GM18520 (cell line): ENCODE measurements at regions not wholly inside any gene's neighbourhood (a gene's known extent, or its start where the extent isn't known, plus 50 kb on each side); places are given as distances from the start of the nearest gene placed in this dataset.

Experiments
- ATAC-seq: cut with Tn5 transposase; IDR thresholded peaks from one replicate; pipeline ENCODE4 v1.9.1; 2021; ENCODE audit not compliant: unreplicated experiment

GRCh38 chr20:10951216-10951615 is 277.4 kb upstream of the JAG1 start:
- ATAC-seq: no peak

- no peak for ATAC-seq
These were observed 278.1 kb upstream of the JAG1 start for GRCh38 chr20:10951904-10952303.

DNA sequence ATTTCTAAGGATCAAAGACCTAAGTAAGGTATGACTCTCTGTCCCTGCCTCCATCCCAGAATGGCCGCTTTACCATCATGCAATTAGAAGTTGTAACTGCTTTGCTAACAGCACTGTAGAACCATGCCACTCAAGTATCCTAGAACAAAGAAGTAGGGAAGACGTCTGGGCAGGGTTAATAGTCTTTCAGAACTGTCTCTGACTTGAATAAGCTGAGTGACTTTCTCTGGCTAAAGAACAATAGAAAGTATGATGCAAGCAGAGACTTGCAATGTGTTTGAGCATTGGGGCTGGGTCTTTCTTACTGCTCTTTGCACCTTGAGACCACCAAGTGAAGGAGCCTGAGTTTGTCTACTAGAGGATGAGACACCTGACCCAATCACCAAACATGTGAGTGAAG is 279.6 kb upstream of the JAG1 start:
- ATAC-seq: no peak

DNA sequence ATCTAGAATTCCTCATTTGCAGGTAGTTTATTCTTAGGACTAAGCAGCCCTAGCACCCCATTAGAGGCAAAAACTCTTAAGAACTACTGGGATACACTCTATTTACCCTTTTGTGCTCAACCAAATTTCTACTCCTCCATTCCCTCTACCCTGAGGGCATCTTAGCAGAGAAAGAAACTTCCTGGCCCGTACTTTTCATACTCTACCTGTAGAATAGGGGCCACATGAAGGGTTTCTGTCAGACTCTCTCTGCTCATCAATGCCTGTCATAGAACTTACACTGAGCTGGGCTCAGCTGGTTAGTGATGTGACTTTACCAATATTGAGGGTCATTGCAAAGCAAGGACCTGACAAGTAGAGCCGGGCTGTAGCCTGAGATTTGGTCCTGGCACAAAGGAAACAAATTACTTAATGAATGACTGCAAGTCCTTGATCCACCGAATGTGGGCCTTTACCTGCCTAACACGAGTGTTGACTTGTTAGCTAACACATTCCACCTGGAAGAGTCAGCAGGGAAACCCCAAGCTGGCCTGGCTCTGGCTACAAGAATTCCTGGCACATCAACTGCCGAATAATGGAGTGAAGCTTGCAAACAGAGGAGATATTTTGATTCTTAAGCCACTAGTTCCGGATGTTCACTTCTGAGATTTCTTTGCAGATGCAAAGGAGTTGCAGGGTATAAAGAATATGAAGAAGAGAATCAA is 280.5 kb upstream of the JAG1 start:
- ATAC-seq: no peak

GRCh38 chr20:10954908-10955580 is 281.2 kb upstream of the JAG1 start:
- ATAC-seq: no peak

DNA sequence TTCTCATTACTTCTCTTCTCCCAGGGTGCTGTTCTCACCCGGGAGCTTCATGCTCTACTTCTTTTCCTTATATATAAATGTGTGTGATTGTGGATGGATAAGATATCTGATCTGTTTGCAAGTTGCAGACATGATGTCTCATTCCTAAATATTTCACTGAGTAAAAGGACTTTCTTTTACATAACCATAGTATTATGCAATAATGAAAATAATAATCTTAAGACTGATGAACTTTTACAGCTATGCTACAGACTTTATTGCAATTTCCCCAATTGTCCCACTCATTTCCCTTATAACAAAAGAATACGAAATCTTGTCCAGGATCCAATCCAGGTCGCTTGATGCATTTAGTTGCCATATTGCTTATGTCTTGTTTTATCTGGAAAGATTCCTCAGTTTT is 284.5 kb upstream of the JAG1 start:
- no peak for ATAC-seq

DNA sequence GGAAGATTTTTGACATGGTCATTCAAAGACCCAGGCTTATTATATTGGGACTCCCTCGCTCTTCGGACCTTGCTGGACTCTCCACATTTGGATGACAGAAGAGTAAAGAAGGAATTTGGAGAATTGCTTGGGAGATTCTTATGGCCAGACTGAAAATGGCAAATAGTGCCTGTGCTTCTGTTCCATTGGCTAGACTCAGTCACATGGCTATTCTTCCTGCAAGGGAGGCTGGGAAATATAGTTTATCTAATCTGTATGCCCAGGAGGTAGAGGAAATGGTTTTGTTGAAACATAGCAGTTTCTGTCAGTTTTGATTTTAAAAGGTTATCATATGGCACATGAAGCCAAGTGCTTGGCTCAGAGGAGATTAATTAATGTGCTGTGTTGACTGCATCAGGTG is 286.6 kb upstream of the JAG1 start:
- no peak for ATAC-seq

- no peak for ATAC-seq
These were observed 288.0 kb upstream of the JAG1 start for GRCh38 chr20:10961651-10962288.

DNA sequence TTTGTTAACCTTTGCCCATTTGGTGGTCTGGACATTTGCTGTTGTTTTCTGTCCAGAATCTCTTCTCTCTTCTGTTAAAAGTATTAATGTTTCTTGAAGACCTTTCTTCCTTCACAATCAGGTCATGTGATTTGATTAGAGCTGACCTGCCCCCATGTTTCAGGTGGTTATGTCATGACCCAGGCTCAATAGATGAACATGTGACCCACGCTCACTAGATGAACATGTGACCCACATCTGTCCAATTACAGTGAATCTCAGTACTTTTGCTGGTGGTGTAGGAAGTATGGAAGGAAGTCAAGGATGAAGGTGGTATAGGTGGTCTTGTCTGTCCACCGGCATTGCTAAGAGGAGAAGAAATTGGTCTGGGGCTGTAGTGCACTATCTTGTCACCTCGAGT is 289.1 kb upstream of the JAG1 start:
- no peak for ATAC-seq

- ATAC-seq: no peak
These were observed 290.0 kb upstream of the JAG1 start for GRCh38 chr20:10963717-10964266.

- no peak for ATAC-seq
These were observed 292.2 kb upstream of the JAG1 start for GRCh38 chr20:10965936-10966470.

DNA sequence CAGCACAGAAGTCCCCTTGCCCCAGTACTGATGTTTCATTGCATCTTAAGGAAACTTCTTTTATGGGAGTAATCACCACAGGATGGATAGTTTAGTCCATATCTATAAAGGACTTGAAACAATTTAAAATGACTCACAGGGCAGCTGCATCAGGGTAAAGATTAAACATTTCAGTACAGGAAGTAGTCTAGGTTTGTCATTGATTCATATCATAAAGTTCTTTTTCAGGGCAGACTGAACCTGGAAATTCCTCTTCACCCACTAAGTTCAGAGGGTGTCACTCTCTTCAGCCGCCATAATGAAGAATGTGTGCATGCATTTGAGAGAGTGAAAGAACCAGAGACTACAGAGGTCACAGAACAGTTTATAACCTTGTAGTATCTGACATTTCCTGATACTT is 296.3 kb upstream of the JAG1 start:
- ATAC-seq: no peak

DNA sequence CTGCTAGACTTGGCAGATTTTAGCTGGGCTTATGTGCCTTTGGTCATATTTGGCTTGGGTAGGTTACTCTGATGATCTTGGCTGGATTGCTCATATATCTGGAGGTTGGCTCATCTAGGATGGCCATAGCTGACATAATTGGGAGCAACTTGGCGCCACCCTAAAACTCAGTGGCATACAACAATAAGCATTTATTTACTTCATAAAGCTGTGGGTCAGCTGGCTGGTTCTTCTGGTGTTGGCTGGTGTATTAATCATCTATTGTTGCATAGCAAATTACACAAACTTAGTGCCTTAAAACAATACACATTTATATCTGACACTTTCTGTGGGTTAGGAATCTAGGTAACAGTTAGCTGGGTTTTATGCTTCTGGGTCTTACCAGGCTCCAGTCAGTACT is 297.3 kb upstream of the JAG1 start:
- ATAC-seq: no peak

DNA sequence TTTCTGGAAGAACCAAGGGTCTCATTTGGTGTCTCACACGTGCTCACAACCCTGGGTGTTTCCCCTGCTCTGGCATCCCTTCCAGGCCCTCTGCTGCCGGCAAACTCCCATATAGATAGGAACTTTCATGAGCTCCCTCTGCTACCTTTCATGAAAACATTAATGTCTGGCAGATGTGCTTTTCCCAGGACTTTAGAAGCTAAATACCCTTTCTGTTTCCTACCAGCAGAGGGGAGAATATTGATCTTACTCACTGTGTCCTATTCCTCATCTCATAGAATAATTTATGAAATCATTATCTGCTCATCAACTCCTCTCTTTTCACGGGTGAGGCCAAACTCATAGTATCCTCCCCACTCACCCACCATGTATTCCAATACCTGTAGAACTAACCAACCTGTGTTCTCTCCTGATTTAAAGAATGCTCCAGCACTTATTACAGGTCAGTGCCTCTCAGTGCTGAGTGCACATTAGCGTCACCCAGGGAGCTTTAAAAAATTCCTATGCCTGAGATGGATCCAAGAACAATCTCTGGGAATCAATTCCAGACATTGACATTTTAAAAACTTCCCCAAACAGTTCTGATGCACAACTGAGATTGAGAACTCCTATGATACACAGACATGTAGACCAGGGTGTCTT is 298.5 kb upstream of the JAG1 start:
- no peak for ATAC-seq

DNA sequence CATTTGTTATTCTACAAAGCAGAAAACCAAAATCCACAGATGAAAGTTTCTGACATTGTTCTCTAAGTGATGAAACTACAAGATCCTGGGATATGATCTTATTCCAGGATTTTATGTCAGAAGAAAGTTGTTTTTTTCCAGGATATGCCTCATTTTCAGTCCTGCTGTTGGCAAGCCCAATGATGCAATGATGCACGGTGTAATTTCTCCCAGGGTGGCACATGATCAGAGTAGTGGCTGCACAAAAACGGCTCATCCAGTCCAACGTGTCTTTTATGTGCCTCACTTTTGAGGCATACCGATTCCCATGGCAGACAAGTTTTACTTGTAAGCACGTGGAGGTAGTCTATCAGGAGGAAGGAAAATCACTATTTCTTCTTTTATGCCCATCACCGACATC is 302.3 kb upstream of the JAG1 start:
- no peak for ATAC-seq

GRCh38 chr20:10978019-10978702 is 304.4 kb upstream of the JAG1 start:
- ATAC-seq: no peak

DNA sequence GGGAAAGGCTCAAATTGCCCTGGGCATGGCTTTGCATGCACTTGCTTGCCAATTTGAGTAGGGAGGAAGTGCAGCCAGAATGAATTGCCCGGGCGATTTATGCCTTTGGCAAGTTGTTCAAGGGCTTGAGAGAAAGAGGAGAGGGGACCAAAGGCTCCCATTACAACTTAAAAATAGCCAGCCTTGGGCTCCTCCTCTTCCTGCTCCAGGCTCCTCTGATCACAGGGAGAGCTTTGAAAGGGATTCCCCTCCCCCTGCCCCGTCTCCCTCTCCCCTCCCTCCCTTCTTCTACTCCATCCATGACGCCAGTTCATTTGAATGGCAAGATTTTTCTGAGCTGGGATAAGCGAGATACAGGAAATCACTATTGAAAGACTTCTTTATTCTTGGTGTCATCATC is 304.9 kb upstream of the JAG1 start:
- ATAC-seq: no peak

- no peak for ATAC-seq
These were observed 308.9 kb upstream of the JAG1 start for GRCh38 chr20:10982692-10983091.

DNA sequence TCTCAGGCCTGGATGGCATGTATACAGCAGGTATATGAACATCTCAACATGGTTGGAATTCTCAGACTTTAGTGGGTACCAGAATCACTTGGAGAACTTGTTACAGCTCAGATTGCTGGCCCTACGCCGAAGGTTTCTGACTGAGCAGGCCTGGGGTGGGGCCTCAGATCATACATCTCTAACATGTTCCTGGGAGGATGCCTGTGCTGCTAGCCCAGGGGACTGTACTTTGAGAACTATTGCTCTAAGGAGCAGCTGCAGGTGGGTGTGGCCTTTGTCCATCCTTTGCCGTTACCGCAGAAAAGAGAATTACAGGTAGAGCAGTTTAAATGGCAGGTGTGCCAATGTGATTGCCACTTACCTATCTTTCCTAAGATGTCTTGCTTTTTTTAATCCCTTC is 310.5 kb upstream of the JAG1 start:
- no peak for ATAC-seq

DNA sequence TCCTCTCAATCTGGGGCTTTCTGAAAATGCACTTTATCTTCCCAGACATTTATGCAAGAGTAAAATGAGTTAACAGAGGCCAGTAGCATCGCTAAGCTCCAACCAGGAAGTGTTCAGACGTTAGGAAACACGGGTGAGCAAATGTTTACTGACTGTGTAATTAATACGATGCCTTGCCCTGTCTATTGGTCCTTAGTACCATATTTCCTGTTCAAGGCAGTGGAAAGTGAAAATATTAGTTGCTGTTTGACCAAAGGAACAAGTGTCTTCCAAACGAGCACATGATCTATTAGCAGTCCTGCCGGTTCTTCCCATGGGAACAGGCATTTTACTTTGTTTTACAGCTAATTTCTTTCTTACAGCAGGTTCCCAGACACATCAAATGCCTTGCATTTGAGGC is 311.1 kb upstream of the JAG1 start:
- no peak for ATAC-seq

- no peak for ATAC-seq
These were observed 311.7 kb upstream of the JAG1 start for GRCh38 chr20:10985536-10985935.
